Karpas-422 (cell line): ENCODE measurements at regions not wholly inside any gene's neighbourhood (a gene's known extent, or its start where the extent isn't known, plus 50 kb on each side); places are given as distances from the start of the nearest gene placed in this dataset.

Source experiments
- DNase-seq: peaks from one replicate; pipeline ENCODE4 v3.0.0-alpha.2; 2015
- H2AFZ ChIP-seq: fragments of 200-600 bp; sonication (generic); 2 replicates; pipeline ENCODE4 v1.6.1; 2014; ENCODE audit warnings: antibody characterized with exemption, low read length, mixed read lengths
- H3K27ac ChIP-seq: fragments of 200-600 bp; sonication (generic); 2 replicates; pipeline ENCODE4 v1.5.1; 2014; ENCODE audit warnings: mild to moderate bottlenecking, low read length, moderate library complexity
- H3K27me3 ChIP-seq: fragments of 200-600 bp; sonication (generic); 2 replicates; pipeline ENCODE4 v1.6.1; 2014; ENCODE audit warnings: low read length, mixed read lengths
- H3K36me3 ChIP-seq: fragments of 200-600 bp; sonication (generic); 2 replicates; pipeline ENCODE4 v1.6.1; 2014; ENCODE audit warnings: low read length, mixed read lengths; ENCODE audit not compliant: insufficient read depth
- H3K4me1 ChIP-seq: fragments of 200-600 bp; sonication (generic); 2 replicates; pipeline ENCODE4 v1.6.1; 2014; ENCODE audit warnings: mild to moderate bottlenecking, low read length, mixed read lengths
- H3K4me2 ChIP-seq: fragments of 200-600 bp; sonication (generic); 2 replicates; pipeline ENCODE4 v1.6.1; 2014; ENCODE audit warnings: low read length, low read depth, mild to moderate bottlenecking; ENCODE audit not compliant: poor library complexity, severe bottlenecking
- H3K4me3 ChIP-seq: fragments of 200-600 bp; sonication (generic); 2 replicates; pipeline ENCODE4 v1.5.1; 2014; ENCODE audit warnings: mild to moderate bottlenecking, antibody characterized with exemption, low read length, mixed read lengths
- H3K79me2 ChIP-seq: fragments of 200-600 bp; sonication (generic); 2 replicates; pipeline ENCODE4 v1.6.1; 2014; ENCODE audit warnings: mild to moderate bottlenecking, low read length, mixed read lengths
- H3K9ac ChIP-seq: fragments of 200-600 bp; sonication (generic); 2 replicates; pipeline ENCODE4 v1.6.0; 2014; ENCODE audit warnings: low read length
- H3K9me2 ChIP-seq: fragments of 200-600 bp; sonication (generic), shearing (Covaris generic); replicated peaks from 2 replicates; pipeline ENCODE4 v1.6.0; 2014; ENCODE audit warnings: mild to moderate bottlenecking, low read length, moderate library complexity; ENCODE audit not compliant: insufficient read depth
- H3K9me3 ChIP-seq: fragments of 300-700, 200-600 bp; sonication (generic); 2 replicates; pipeline ENCODE4 v1.6.1; 2014; ENCODE audit warnings: low read length, mixed read lengths
- H4K20me1 ChIP-seq: fragments of 200-600 bp; sonication (generic); 2 replicates; pipeline ENCODE4 v1.6.1; 2014; ENCODE audit warnings: mild to moderate bottlenecking, antibody characterized with exemption, low read length, low read depth; ENCODE audit not compliant: insufficient read depth

- Histone ChIP-seq H3K79me2 (no peaks in the 10 kb centered on the region), H3K4me2 (no peak overlapping the region), H3K9ac (no peak overlapping the region), H3K27ac (no peak overlapping the region), H3K27me3 (no peaks in the 10 kb centered on the region), H4K20me1 (no peaks in the 10 kb centered on the region), H3K9me3 (no peaks in the 10 kb centered on the region), H3K4me3 (no peak overlapping the region), H3K4me1 (no peaks in the 10 kb centered on the region), H3K9me2 (no peaks in the 10 kb centered on the region), H3K36me3 (no peaks in the 10 kb centered on the region), H2AFZ (no peak overlapping the region)
- DNase-seq = no peak
Observed at GRCh38 chr10:4501306-4501705, 324.7 kb upstream of the AKR1E2 start.

GRCh38 chr10:4498711-4499251, 327.2 kb upstream of the AKR1E2 start:
- no peak overlapping the region for H3K27ac ChIP-seq
- H3K9ac ChIP-seq = no peak overlapping the region
- no peak for DNase-seq
- H3K36me3 ChIP-seq = no peaks in the 10 kb centered on the region
- no peaks in the 10 kb centered on the region for H3K9me2 ChIP-seq
- no peaks in the 10 kb centered on the region for H4K20me1 ChIP-seq
- no peaks in the 10 kb centered on the region for H3K4me1 ChIP-seq
- no peak overlapping the region for H2AFZ ChIP-seq
- H3K4me3 ChIP-seq = no peak overlapping the region
- H3K4me2 ChIP-seq = no peak overlapping the region
- no peaks in the 10 kb centered on the region for H3K79me2 ChIP-seq
- no peaks in the 10 kb centered on the region for H3K27me3 ChIP-seq
- no peaks in the 10 kb centered on the region for H3K9me3 ChIP-seq

GRCh38 chr10:4494551-4494950, 331.5 kb upstream of the AKR1E2 start:
- no peaks in the 10 kb centered on the region for H3K27me3 ChIP-seq
- no peak for DNase-seq
- H3K4me1 ChIP-seq = no peaks in the 10 kb centered on the region
- no peak overlapping the region for H3K4me3 ChIP-seq
- no peak overlapping the region for H2AFZ ChIP-seq
- no peak overlapping the region for H3K27ac ChIP-seq
- H3K9ac ChIP-seq = no peak overlapping the region
- H4K20me1 ChIP-seq = no peaks in the 10 kb centered on the region
- H3K9me3 ChIP-seq = no peaks in the 10 kb centered on the region
- H3K4me2 ChIP-seq = no peak overlapping the region
- no peaks in the 10 kb centered on the region for H3K36me3 ChIP-seq
- no peaks in the 10 kb centered on the region for H3K9me2 ChIP-seq
- no peaks in the 10 kb centered on the region for H3K79me2 ChIP-seq

- H3K36me3 ChIP-seq = no peaks in the 10 kb centered on the region
- no peak overlapping the region for H2AFZ ChIP-seq
- H3K9me2 ChIP-seq = no peaks in the 10 kb centered on the region
- no peaks in the 10 kb centered on the region for H3K79me2 ChIP-seq
- no peaks in the 10 kb centered on the region for H3K4me1 ChIP-seq
- DNase-seq = no peak
- H3K9ac ChIP-seq = no peak overlapping the region
- H3K9me3 ChIP-seq = no peaks in the 10 kb centered on the region
- H3K27ac ChIP-seq = no peak overlapping the region
- H3K4me3 ChIP-seq = no peak overlapping the region
- H4K20me1 ChIP-seq = no peaks in the 10 kb centered on the region
- H3K4me2 ChIP-seq = no peak overlapping the region
- H3K27me3 ChIP-seq = no peaks in the 10 kb centered on the region
Observed at GRCh38 chr10:4492202-4492601, 333.8 kb upstream of the AKR1E2 start.

GRCh38 chr10:4488904-4489303, 337.1 kb upstream of the AKR1E2 start:
- Histone ChIP-seq H3K9me3 (no peaks in the 10 kb centered on the region), H4K20me1 (no peaks in the 10 kb centered on the region), H3K79me2 (no peaks in the 10 kb centered on the region), H3K27ac (no peak overlapping the region), H3K4me2 (no peak overlapping the region), H3K36me3 (no peaks in the 10 kb centered on the region), H2AFZ (no peak overlapping the region), H3K27me3 (no peaks in the 10 kb centered on the region), H3K9me2 (no peaks in the 10 kb centered on the region), H3K9ac (no peak overlapping the region), H3K4me1 (no peaks in the 10 kb centered on the region), H3K4me3 (no peak overlapping the region)
- DNase-seq = no peak

- Histone ChIP-seq H3K27ac (no peak overlapping the region), H3K4me2 (no peak overlapping the region), H3K9ac (no peak overlapping the region), H3K4me1 (no peaks in the 10 kb centered on the region), H3K27me3 (no peaks in the 10 kb centered on the region), H2AFZ (no peak overlapping the region), H3K9me3 (no peaks in the 10 kb centered on the region), H3K79me2 (no peaks in the 10 kb centered on the region), H3K9me2 (no peaks in the 10 kb centered on the region), H3K36me3 (no peaks in the 10 kb centered on the region), H3K4me3 (no peak overlapping the region), H4K20me1 (no peaks in the 10 kb centered on the region)
- no peak for DNase-seq
Observed at GRCh38 chr10:4485636-4486035, 340.4 kb upstream of the AKR1E2 start.

- no peaks in the 10 kb centered on the region for H3K9me2 ChIP-seq
- H3K9ac ChIP-seq = no peak overlapping the region
- H3K79me2 ChIP-seq = no peaks in the 10 kb centered on the region
- H3K4me2 ChIP-seq = no peak overlapping the region
- no peaks in the 10 kb centered on the region for H3K4me1 ChIP-seq
- H3K36me3 ChIP-seq = no peaks in the 10 kb centered on the region
- H3K27me3 ChIP-seq = no peaks in the 10 kb centered on the region
- no peak overlapping the region for H3K4me3 ChIP-seq
- H4K20me1 ChIP-seq = no peaks in the 10 kb centered on the region
- DNase-seq = no peak
- no peaks in the 10 kb centered on the region for H3K9me3 ChIP-seq
- H3K27ac ChIP-seq = no peak overlapping the region
- no peak overlapping the region for H2AFZ ChIP-seq
Observed at GRCh38 chr10:4483811-4484210, 342.2 kb upstream of the AKR1E2 start.

- H3K4me3 ChIP-seq = no peak overlapping the region
- DNase-seq = no peak
- no peaks in the 10 kb centered on the region for H3K9me2 ChIP-seq
- H2AFZ ChIP-seq = no peak overlapping the region
- H3K27ac ChIP-seq = no peak overlapping the region
- no peak overlapping the region for H3K9ac ChIP-seq
- no peaks in the 10 kb centered on the region for H4K20me1 ChIP-seq
- H3K4me1 ChIP-seq = no peaks in the 10 kb centered on the region
- H3K4me2 ChIP-seq = no peak overlapping the region
- H3K27me3 ChIP-seq = no peaks in the 10 kb centered on the region
- no peaks in the 10 kb centered on the region for H3K79me2 ChIP-seq
- no peaks in the 10 kb centered on the region for H3K9me3 ChIP-seq
- H3K36me3 ChIP-seq = no peaks in the 10 kb centered on the region
Observed at GRCh38 chr10:4482659-4483058, 343.3 kb upstream of the AKR1E2 start.

- Histone ChIP-seq H3K27me3 (no peaks in the 10 kb centered on the region), H3K4me1 (no peaks in the 10 kb centered on the region), H3K27ac (no peak overlapping the region), H3K4me3 (no peak overlapping the region), H3K9me2 (no peaks in the 10 kb centered on the region), H3K9me3 (no peaks in the 10 kb centered on the region), H2AFZ (no peak overlapping the region), H3K79me2 (no peaks in the 10 kb centered on the region), H3K9ac (no peak overlapping the region), H4K20me1 (no peaks in the 10 kb centered on the region), H3K4me2 (no peak overlapping the region), H3K36me3 (no peaks in the 10 kb centered on the region)
- DNase-seq = no peak
Observed at GRCh38 chr10:4481192-4481591, 344.8 kb upstream of the AKR1E2 start.
